ENCODE measurements at regions not wholly inside any gene's neighbourhood (a gene's known extent, or its start where the extent isn't known, plus 50 kb on each side); places are given as distances from the start of the nearest gene placed in this dataset.

GRCh38 chr11:130580372-130580771 is 131.9 kb downstream of the ADAMTS15 start:
- DNase-seq (ENCODE audit: missing footprints): no peak
- peak; percentile 40 for ATAC-seq
- intact Hi-C loops (cut with DNase I): loop anchor here (5.0 kb wide), 1 partner anchor 58 kb away; no protein-coding TSS in a partner anchor

- intact Hi-C loops (cut with DNase I): loop anchor here (1.0 to 5.0 kb wide), 2 partner anchors 28 to 59 kb away; no protein-coding TSS in a partner anchor
Observed at GRCh38 chr11:130580891-130581492, 132.5 kb downstream of the ADAMTS15 start.

DNA sequence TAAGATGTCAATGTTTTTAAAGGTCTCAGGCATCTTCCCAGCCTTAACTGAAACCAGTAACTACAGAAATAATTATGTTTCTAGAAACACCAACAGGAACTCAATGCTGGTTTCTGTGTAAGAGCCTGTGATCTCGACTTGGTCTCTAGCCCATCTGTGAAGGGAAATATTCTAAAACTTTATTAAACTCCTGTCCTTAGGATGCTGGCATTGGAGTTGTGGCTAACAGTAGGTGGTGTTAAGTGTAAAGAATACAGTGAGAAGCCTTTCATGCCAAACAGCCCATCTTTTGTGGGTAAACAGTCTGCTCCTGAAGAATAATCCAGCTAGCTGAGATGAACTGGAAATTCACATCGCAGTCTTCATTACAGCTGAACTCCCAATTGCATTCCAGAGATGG is 133.2 kb downstream of the ADAMTS15 start:
- intact Hi-C loops (cut with DNase I): loop anchor here (1.0 to 5.0 kb wide), 2 partner anchors 28 to 59 kb away; no protein-coding TSS in a partner anchor
- DNase-seq (ENCODE audit: missing footprints) (no peak), ATAC-seq (no peak)

More at GRCh38 chr11:130580891-130581492, 132.5 kb downstream of the ADAMTS15 start:
- ATAC-seq: peak; percentile 83
- DNase-seq (ENCODE audit: missing footprints): peak; percentile 63

DNA sequence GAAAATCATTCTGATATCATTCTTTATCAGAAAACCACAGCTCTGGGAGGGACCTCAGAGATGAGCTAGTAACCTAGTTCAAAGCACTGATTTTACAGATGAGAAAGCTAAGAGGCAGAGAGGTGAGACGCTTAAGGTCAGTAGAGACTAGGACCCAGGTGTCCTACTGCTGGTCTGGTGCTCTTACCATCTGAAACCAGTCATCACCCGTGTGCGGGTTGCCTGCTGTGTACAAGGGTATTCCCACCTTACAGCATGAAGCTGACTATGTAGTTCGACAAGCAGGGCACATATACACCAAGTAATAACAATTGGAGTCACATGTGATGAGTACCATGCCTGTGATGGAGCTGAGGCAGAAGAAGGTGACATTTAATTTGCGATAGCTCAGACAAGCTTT is 133.7 kb downstream of the ADAMTS15 start:
- ATAC-seq (no peak), DNase-seq (ENCODE audit: missing footprints) (no peak)
- intact Hi-C loops (cut with DNase I): loop anchor here (5.0 kb wide), 1 partner anchor 60 kb away; no protein-coding TSS in a partner anchor

DNA sequence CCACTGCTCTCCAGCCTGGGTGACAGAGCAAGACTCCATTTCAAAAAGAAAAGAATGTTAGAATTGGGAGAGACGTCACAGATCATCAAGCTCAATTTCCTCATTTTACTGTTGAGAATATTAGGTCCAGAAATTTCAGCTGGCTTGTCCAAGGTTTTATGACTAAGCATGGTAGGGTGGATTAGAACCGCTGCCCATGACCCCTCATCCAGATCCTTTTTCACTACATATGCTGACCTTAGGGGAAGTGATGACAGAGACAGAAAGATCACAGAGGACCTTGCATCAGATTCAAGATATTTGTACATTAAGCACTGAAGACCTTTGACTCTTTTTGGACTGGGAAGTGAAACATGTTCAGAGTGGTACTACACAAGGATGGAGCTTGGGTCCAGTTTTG is 134.5 kb downstream of the ADAMTS15 start:
- DNase-seq (ENCODE audit: missing footprints) (no peak), ATAC-seq (no peak)
- intact Hi-C loops (cut with DNase I): loop anchor here (5.0 kb wide), 1 partner anchor 61 kb away; no protein-coding TSS in a partner anchor

GRCh38 chr11:130583801-130584211 is 135.4 kb downstream of the ADAMTS15 start:
- DNase-seq (ENCODE audit: missing footprints) (no peak), ATAC-seq (peak; percentile 71)
- intact Hi-C loops (cut with DNase I): loop anchor here (5.0 kb wide), 1 partner anchor 62 kb away; no protein-coding TSS in a partner anchor

GRCh38 chr11:130585545-130585944 is 137.1 kb downstream of the ADAMTS15 start:
- intact Hi-C loops (cut with DNase I): no loop called here
- DNase-seq (ENCODE audit: missing footprints): no peak
- ATAC-seq: no peak

- intact Hi-C loops (cut with DNase I): no loop called here
- no peak for DNase-seq (ENCODE audit: missing footprints)
- ATAC-seq: no peak
Observed at GRCh38 chr11:130587658-130588057, 139.2 kb downstream of the ADAMTS15 start.

DNA sequence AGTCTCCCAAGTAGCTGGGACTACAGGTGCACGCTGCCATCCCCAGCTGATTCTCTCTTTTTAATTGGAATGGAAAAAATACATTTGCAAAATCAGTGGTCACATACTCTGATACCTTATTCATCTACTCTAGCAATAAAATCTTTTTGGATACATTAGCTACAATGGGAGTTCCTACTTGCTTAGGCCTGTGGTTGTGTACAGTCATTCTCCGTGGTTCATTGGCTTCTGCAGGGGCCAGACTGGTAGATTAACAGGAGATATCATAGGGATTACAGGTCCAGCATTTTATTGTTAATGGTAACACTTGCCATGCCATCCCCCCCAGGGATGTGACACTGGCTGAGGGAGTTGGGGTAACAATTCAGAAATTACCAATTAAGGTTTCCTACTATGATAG is 140.0 kb downstream of the ADAMTS15 start:
- DNase-seq (ENCODE audit: missing footprints): no peak
- intact Hi-C loops (cut with DNase I): no loop called here
- ATAC-seq: no peak

DNA sequence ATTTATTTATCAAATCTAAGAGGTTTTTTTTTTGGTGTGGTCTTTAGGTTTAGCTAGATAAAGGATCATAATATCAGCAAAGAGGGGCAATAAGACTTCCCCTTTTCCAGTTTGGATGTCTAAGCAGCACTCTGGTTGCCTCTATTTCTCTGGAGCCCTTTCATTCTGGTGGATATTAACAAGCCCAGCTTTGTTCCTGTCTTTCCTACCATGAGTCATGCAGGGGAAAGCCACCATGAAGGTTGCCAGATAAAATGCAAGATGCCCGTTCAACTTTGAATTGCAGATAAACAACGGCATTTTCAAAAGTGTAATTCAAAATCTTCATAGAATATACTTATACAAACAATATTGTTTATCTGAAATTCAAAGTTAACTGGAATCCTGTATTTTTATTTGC is 143.6 kb downstream of the ADAMTS15 start:
- ATAC-seq: no peak
- intact Hi-C loops (cut with DNase I): no loop called here
- no peak for DNase-seq (ENCODE audit: missing footprints)

DNA sequence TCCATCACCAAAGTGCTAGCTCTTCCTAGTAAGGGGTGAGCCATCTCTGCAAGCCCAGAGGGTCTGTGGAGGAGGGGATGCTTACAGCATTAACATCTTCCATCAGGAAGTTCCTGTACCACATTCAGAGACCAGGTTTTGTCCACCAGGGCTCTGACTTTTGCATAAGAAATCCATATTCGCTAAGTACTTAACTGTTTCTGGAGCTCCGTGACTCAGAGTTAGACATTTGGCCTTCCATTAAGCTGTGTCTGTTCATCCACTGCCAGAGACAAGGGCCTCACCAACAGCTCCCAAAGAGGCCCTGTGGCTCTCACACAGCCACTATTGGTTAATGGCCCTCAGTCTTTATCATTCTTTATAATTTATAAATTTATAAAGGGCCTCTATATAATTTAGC is 144.6 kb downstream of the ADAMTS15 start:
- ATAC-seq (no peak), DNase-seq (ENCODE audit: missing footprints) (no peak)
- intact Hi-C loops (cut with DNase I): no loop called here

DNA sequence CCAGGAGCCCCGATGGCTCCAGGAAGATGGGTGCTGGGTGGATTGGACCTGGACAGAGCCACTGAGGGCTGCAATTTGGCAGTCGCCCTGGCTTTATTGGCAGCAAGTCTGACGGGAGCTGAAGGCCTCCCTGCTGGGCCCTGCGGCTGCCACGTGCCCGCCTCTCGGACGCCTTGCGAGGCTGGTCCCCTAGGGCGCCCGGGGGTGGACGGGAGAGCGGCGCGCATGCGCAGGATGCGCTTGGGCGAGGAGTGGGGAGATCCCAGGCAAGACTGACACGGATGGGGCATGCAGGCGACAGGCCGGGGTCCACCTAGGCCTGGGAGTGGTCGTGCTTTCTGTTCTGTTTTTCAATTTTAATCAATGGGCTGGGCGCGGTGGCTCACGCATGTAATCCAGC is 150.0 kb downstream of the ADAMTS15 start:
- ATAC-seq (no peak), DNase-seq (ENCODE audit: missing footprints) (no peak)
- intact Hi-C loops (cut with DNase I): no loop called here

GRCh38 chr11:130599073-130599654 is 150.7 kb downstream of the ADAMTS15 start:
- DNase-seq (ENCODE audit: missing footprints) (peak; percentile 90), ATAC-seq (peak; percentile 50)
- intact Hi-C loops (cut with DNase I): no loop called here

- no peak for DNase-seq (ENCODE audit: missing footprints)
- intact Hi-C loops (cut with DNase I): loop anchor here (5.0 kb wide), 1 partner anchor 78 kb away; no protein-coding TSS in a partner anchor
- ATAC-seq: no peak
Observed at GRCh38 chr11:130600139-130600538, 151.7 kb downstream of the ADAMTS15 start.

GRCh38 chr11:130600616-130601015 is 152.2 kb downstream of the ADAMTS15 start:
- ATAC-seq (no peak), DNase-seq (ENCODE audit: missing footprints) (no peak)
- intact Hi-C loops (cut with DNase I): loop anchor here (5.0 kb wide), 1 partner anchor 78 kb away; no protein-coding TSS in a partner anchor

DNA sequence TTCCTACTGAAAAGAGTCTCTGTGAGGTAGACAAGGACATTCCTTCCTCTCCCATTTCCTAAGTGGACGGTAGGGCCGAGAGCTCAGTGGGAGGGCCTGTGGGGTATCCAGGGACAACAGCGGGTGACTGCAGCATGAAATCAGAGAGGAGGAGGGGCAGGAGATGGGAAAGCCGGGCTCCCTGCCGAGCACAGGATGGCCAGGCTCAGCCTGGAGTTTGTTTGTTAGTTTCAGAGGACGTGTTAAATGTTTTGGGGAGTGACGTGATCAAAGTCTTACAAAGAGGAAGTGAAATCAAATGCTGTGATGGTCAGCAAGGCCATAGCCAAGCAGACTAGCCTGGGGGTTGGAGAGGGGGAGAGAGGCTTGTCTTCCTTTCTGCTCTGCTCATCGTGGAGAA is 152.7 kb downstream of the ADAMTS15 start:
- peak; percentile 87 for DNase-seq (ENCODE audit: missing footprints)
- intact Hi-C loops (cut with DNase I): loop anchor here (5.0 kb wide), 1 partner anchor 79 kb away; no protein-coding TSS in a partner anchor
- ATAC-seq: peak; percentile 97

- ATAC-seq: no peak
- no peak for DNase-seq (ENCODE audit: missing footprints)
- intact Hi-C loops (cut with DNase I): loop anchor here (5.0 kb wide), 1 partner anchor 80 kb away; no protein-coding TSS in a partner anchor
Observed at GRCh38 chr11:130601764-130602460, 153.5 kb downstream of the ADAMTS15 start.

DNA sequence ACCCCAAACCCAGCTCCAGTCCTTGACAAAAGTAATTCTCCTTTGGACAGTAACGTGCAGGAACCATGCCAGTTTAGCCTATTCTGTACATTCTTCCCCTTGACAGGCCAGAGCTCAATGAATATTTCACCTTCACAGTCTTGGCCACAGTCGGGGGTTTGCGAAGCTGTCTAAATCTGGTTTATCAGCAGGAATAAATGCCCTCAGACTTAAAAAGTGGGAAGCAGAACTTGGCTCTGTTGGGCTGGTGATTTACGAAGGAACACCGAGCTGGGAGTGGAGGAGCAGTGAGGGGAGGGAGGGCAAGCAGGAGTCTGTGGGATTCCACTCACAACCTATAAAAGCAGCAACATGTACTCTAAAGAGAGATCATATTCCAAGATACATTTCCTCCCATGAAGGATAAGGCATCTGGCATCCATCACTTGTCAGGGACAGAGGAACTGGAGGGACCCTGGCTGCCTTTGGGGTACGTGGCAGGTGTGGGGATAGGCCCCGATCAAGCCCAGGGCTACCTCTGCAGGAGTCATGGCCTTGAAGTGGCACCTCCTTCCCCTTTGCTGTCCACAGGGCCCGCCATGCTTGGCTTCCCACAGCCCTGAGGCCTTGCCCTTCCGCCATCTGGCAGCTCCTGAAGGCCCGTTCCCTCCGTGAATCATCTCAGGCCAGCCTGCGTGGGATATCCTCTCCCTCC is 154.3 kb downstream of the ADAMTS15 start:
- intact Hi-C loops (cut with DNase I): loop anchor here (5.0 kb wide), 1 partner anchor 80 kb away; no protein-coding TSS in a partner anchor
- ATAC-seq: no peak
- DNase-seq (ENCODE audit: missing footprints): no peak
